PC-3 (cell line): ENCODE measurements at regions not wholly inside any gene's neighbourhood (a gene's known extent, or its start where the extent isn't known, plus 50 kb on each side); places are given as distances from the start of the nearest gene placed in this dataset.

Experiments
- ATAC-seq: fragments of 200-7000 bp; cut with Tn5 transposase; 2 replicates; pipeline ENCODE4 v1.9.1; 2020; ENCODE audit warnings: mild to moderate bottlenecking, moderate library complexity
- BruUV-seq: library from RNA; stranded (reverse); fragments of 400-500 nt; replicated peaks from 2 replicates; lab custom pipeline; 2021; lab: Mats Ljungman, UMichigan
- CTCF ChIA-PET: fragments of 300-600 bp; sonication (Branson Sonifier 250); formaldehyde crosslinking; loops from one replicate; lab custom pipeline; 2022; ENCODE audit warnings: antibody characterized with exemption; lab: Charles Lee
- POLR2A ChIA-PET: fragments of 300-600 bp; sonication (Branson Sonifier 250); formaldehyde crosslinking; loops from one replicate; lab custom pipeline; 2022; ENCODE audit warnings: antibody characterized with exemption; ENCODE audit not compliant: unreplicated experiment; lab: Charles Lee
- DNase-seq: peaks from one replicate; pipeline ENCODE4 v3.0.0-alpha.2; 2015
- H2AFZ ChIP-seq: fragments of 300-600 bp; sonication (generic); 2 replicates; pipeline ENCODE4 v1.6.0; 2016; ENCODE audit warnings: antibody characterized with exemption, low read length
- H3F3A ChIP-seq: fragments of 300-600 bp; sonication (generic); one replicate; pipeline ENCODE4 v1.6.0; 2017; ENCODE audit warnings: antibody characterized with exemption, low read length, control low read depth, mild to moderate bottlenecking; ENCODE audit not compliant: unreplicated experiment
- H3K27ac ChIP-seq: fragments of 300-600 bp; sonication (generic); 2 replicates; pipeline ENCODE4 v1.5.1; 2016; ENCODE audit warnings: mild to moderate bottlenecking, low read length
- H3K27me3 ChIP-seq: fragments of 300-600 bp; sonication (generic); 2 replicates; pipeline ENCODE4 v1.6.1; 2016; ENCODE audit warnings: low read length, mixed read lengths
- H3K36me3 ChIP-seq: fragments of 300-600 bp; sonication (generic); 2 replicates; pipeline ENCODE4 v1.6.1; 2016; ENCODE audit warnings: low read depth, mixed run types, low read length, mixed read lengths
- H3K4me1 ChIP-seq: fragments of 300-600 bp; sonication (generic); 2 replicates; pipeline ENCODE4 v1.5.1; 2016; ENCODE audit warnings: low read length; ENCODE audit not compliant: insufficient read depth
- H3K4me2 ChIP-seq: fragments of 300-600 bp; sonication (generic); 2 replicates; pipeline ENCODE4 v1.6.0; 2016; ENCODE audit warnings: low read length
- H3K4me3 ChIP-seq: fragments of 300-600 bp; sonication (generic); 2 replicates; pipeline ENCODE4 v1.5.1; 2016; ENCODE audit warnings: mild to moderate bottlenecking, low read length, mixed read lengths
- H3K79me2 ChIP-seq: fragments of 300-600 bp; sonication (generic); 2 replicates; pipeline ENCODE4 v1.6.1; 2017; ENCODE audit warnings: low read length, mixed read lengths
- H3K9ac ChIP-seq: fragments of 300-600 bp; sonication (generic); 2 replicates; pipeline ENCODE4 v1.6.0; 2016; ENCODE audit warnings: mild to moderate bottlenecking, low read length
- H3K9me2 ChIP-seq: fragments of 300-600 bp; sonication (generic); replicated peaks from 2 replicates; pipeline ENCODE4 v1.6.1; 2016; ENCODE audit warnings: mixed run types, low read length, mixed read lengths
- H3K9me3 ChIP-seq: fragments of 300-600 bp; sonication (generic); 2 replicates; pipeline ENCODE4 v1.6.1; 2016; ENCODE audit warnings: low read length, mixed read lengths
- H4K20me1 ChIP-seq: fragments of 300-600 bp; sonication (generic); 2 replicates; pipeline ENCODE4 v1.6.1; 2016; ENCODE audit warnings: low read length, mixed read lengths
- CTCF ChIP-seq: fragments of 300-600 bp; sonication (generic); conservative IDR thresholded peaks from 2 replicates; pipeline ENCODE4 v1.5.1; 2017; ENCODE audit warnings: antibody characterized with exemption, low read depth, mild to moderate bottlenecking, low read length
- EZH2 ChIP-seq: fragments of 300-600 bp; sonication (generic); IDR thresholded peaks from one replicate; pipeline ENCODE4 v1.6.1; 2017; ENCODE audit warnings: antibody characterized with exemption, mild to moderate bottlenecking, low read length; ENCODE audit not compliant: unreplicated experiment
- EZH2phosphoT487 ChIP-seq: fragments of 300-600 bp; sonication (generic); IDR thresholded peaks from 2 replicates; pipeline ENCODE4 v1.6.1; 2018; ENCODE audit warnings: mild to moderate bottlenecking, antibody characterized with exemption, low read length, borderline replicate concordance
- intact Hi-C: fragments of 100-400 bp; cut with micrococcal nuclease; formaldehyde crosslinking; loops from 2 replicates; pipeline ENCODE4 v1.9.0; 2023

GRCh38 chr1:30267046-30267445 lies 456.3 kb downstream of the MATN1 start:
- H3K4me3 ChIP-seq, result no peak overlapping the region
- no peak overlapping the region for H2AFZ ChIP-seq
- H4K20me1 ChIP-seq, result no peaks in the 10 kb centered on the region
- TF ChIP-seq CTCF (no peak), EZH2 (no peak), EZH2phosphoT487 (no peak)
- no peaks in the 10 kb centered on the region for H3K9me2 ChIP-seq
- H3K79me2 ChIP-seq, result no peaks in the 10 kb centered on the region
- H3K9me3 ChIP-seq, result no peaks in the 10 kb centered on the region
- H3K9ac ChIP-seq, result no peak overlapping the region
- ChIA-PET CTCF (no interaction called here), POLR2A (no interaction called here)
- no TSS peak for BruUV-seq
- no peaks in the 10 kb centered on the region for H3K36me3 ChIP-seq
- H3F3A ChIP-seq, result no peaks in the 10 kb centered on the region
- ATAC-seq (no peak), DNase-seq (no peak)
- H3K4me1 ChIP-seq, result no peaks in the 10 kb centered on the region
- H3K4me2 ChIP-seq, result no peak overlapping the region
- peaks cover 19% of the 10 kb centered on the region; the same call in 1 of the 2 replicates for H3K27me3 ChIP-seq
- intact Hi-C loops, result no loop called here
- no peak overlapping the region for H3K27ac ChIP-seq

- no peak for TF ChIP-seq EZH2
- no peak for TF ChIP-seq EZH2phosphoT487
- no peak for TF ChIP-seq CTCF
- ChIA-PET CTCF (no interaction called here), POLR2A (no interaction called here)
- Histone ChIP-seq H3K36me3 (no peaks in the 10 kb centered on the region), H4K20me1 (no peaks in the 10 kb centered on the region), H3K27ac (no peak overlapping the region), H3K27me3 (peaks cover 19% of the 10 kb centered on the region; the same call in 1 of the 2 replicates), H3K9me2 (no peaks in the 10 kb centered on the region), H3K9ac (no peak overlapping the region), H3F3A (no peaks in the 10 kb centered on the region), H3K79me2 (no peaks in the 10 kb centered on the region), H3K4me2 (no peak overlapping the region), H3K4me3 (no peak overlapping the region), H3K9me3 (no peaks in the 10 kb centered on the region), H3K4me1 (no peaks in the 10 kb centered on the region), H2AFZ (no peak overlapping the region)
- intact Hi-C loops, result no loop called here
- ATAC-seq (no peak), DNase-seq (no peak)
- no TSS peak for BruUV-seq
Measured at GRCh38 chr1:30265127-30266070, 458.0 kb downstream of the MATN1 start.

GRCh38 chr1:30264672-30265025 lies 458.7 kb downstream of the MATN1 start:
- Histone ChIP-seq H3K4me2 (no peak overlapping the region), H3K27me3 (peaks cover 22% of the 10 kb centered on the region), H3K4me3 (no peak overlapping the region), H3K36me3 (no peaks in the 10 kb centered on the region), H2AFZ (no peak overlapping the region), H3K9me3 (no peaks in the 10 kb centered on the region), H3K4me1 (no peaks in the 10 kb centered on the region), H3F3A (no peaks in the 10 kb centered on the region), H4K20me1 (no peaks in the 10 kb centered on the region), H3K9me2 (no peaks in the 10 kb centered on the region), H3K27ac (no peak overlapping the region), H3K79me2 (no peaks in the 10 kb centered on the region), H3K9ac (no peak overlapping the region)
- ChIA-PET POLR2A (no interaction called here), CTCF (no interaction called here)
- no peak for DNase-seq
- no TSS peak for BruUV-seq
- no peak for TF ChIP-seq CTCF
- no peak for TF ChIP-seq EZH2
- no peak for TF ChIP-seq EZH2phosphoT487
- no peak for ATAC-seq
- intact Hi-C loops, result no loop called here
